ENCODE measurements at regions not wholly inside any gene's neighbourhood (a gene's known extent, or its start where the extent isn't known, plus 50 kb on each side); places are given as distances from the start of the nearest gene placed in this dataset.
"Not testable (repeated sequence)": the region's sequence is repeated elsewhere in the genome, so short reads cannot be mapped to it uniquely, and the experiment has no call there.

DNA sequence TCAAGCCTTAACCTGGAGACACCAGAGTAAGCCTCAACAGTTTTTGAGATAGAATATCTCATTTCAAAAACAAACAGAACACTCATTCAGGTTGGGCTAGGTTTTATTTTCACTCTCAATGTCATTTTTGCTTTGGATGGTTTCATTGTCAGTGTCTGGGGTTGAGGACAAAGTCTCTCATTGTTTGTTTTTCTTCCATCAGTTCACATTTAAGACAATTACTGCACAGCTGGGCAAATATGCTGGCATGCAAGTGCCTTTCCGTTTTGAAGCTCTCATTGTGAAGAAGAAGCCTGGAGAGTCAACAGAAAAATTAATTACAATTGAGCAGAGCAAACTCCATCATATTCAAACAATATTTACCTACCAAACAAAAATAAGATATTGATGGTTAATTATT lies 1050.0 kb downstream of the TBL1XR1 start:
- DNase-seq (ENCODE audit: low read depth in 1 of 2, low spot score in 1 of 2): peak in 1 of 2 experiments; percentile 68
- in situ Hi-C loops (cut with HindIII; ENCODE audit: low pct_unique_long_range_greater_than_20kb, low sequenced_read_pairs): no loop called here
- TF ChIP-seq JUND (IDR thresholded peaks at IDR 0.05; ENCODE audit: low read depth): no peak

GRCh38 chr3:176141837-176142236 lies 1055.4 kb downstream of the TBL1XR1 start:
- TF ChIP-seq JUND (IDR thresholded peaks at IDR 0.05; ENCODE audit: low read depth): no peak
- DNase-seq (ENCODE audit: low read depth in 1 of 2, low spot score in 1 of 2): no peak
- in situ Hi-C loops (cut with HindIII; ENCODE audit: low pct_unique_long_range_greater_than_20kb, low sequenced_read_pairs): no loop called here

GRCh38 chr3:176120507-176120906 lies 1076.8 kb downstream of the TBL1XR1 start:
- no peak for TF ChIP-seq JUND (IDR thresholded peaks at IDR 0.05; ENCODE audit: low read depth)
- DNase-seq (ENCODE audit: low read depth in 1 of 2, low spot score in 1 of 2): no peak
- in situ Hi-C loops (cut with HindIII; ENCODE audit: low pct_unique_long_range_greater_than_20kb, low sequenced_read_pairs): no loop called here

- no peak for DNase-seq (ENCODE audit: low read depth in 1 of 2, low spot score in 1 of 2)
- no peak for TF ChIP-seq JUND (IDR thresholded peaks at IDR 0.05; ENCODE audit: low read depth)
- in situ Hi-C loops (cut with HindIII; ENCODE audit: low pct_unique_long_range_greater_than_20kb, low sequenced_read_pairs): no loop called here
These were observed 1077.5 kb downstream of the TBL1XR1 start for GRCh38 chr3:176119826-176120225.

DNA sequence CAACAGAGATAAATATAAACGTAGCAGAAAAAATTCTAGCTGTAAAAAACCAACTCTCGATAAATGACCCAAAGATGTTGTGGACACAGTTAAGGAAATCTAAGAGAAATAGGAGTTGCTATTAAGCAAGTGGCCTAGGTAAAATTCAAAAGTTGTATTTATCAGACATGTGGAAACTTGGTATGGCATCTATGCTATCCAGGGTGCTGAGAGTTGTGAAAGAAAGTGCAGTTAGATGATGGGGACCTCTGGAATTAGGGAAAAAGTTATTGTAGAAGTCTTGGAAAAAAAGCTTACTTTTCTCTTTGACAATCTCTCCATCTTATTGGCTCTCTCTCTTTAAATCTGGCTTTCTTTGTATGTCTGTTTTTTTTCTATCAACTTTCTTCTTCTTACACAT lies 1090.9 kb downstream of the TBL1XR1 start:
- DNase-seq (ENCODE audit: low read depth in 1 of 2, low spot score in 1 of 2): peak in 1 of 2 experiments; percentile 20
- TF ChIP-seq JUND (IDR thresholded peaks at IDR 0.05; ENCODE audit: low read depth): no peak
- in situ Hi-C loops (cut with HindIII; ENCODE audit: low pct_unique_long_range_greater_than_20kb, low sequenced_read_pairs): no loop called here

- no peak for TF ChIP-seq JUND (IDR thresholded peaks at IDR 0.05; ENCODE audit: low read depth)
- in situ Hi-C loops (cut with HindIII; ENCODE audit: low pct_unique_long_range_greater_than_20kb, low sequenced_read_pairs): no loop called here
- peak in 1 of 2 experiments; percentile 60 for DNase-seq (ENCODE audit: low read depth in 1 of 2, low spot score in 1 of 2)
These were observed 1100.3 kb downstream of the TBL1XR1 start for GRCh38 chr3:176097027-176097426.

DNA sequence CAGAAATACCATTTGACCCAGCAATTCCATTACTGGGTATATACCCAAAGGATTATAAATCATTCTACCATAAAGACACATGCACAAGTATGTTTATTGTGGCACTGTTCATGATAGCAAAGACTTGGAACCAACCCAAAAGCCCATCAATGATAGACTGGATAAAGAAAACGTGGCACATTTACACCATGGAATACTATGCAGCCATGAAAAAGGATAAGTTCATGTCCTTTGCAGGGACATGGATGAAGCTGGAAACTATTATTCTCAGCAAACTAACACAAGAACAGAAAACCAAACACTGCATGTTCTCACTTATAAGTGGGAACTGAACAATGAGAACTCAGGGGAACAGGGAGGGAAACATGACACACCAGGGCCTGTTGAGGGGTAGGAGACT lies 1103.4 kb downstream of the TBL1XR1 start:
- in situ Hi-C loops (cut with HindIII; ENCODE audit: low pct_unique_long_range_greater_than_20kb, low sequenced_read_pairs); DNase-seq (ENCODE audit: low read depth in 1 of 2, low spot score in 1 of 2): not testable (repeated sequence)

- TF ChIP-seq JUND (IDR thresholded peaks at IDR 0.05; ENCODE audit: low read depth): no peak
- in situ Hi-C loops (cut with HindIII; ENCODE audit: low pct_unique_long_range_greater_than_20kb, low sequenced_read_pairs): no loop called here
- no peak for DNase-seq (ENCODE audit: low read depth in 1 of 2, low spot score in 1 of 2)
These were observed 1106.6 kb downstream of the TBL1XR1 start for GRCh38 chr3:176090727-176091126.

- in situ Hi-C loops (cut with HindIII; ENCODE audit: low pct_unique_long_range_greater_than_20kb, low sequenced_read_pairs): no loop called here
These were observed 1108.3 kb downstream of the TBL1XR1 start for GRCh38 chr3:176088962-176089383.

GRCh38 chr3:176087066-176087697 lies 1110.1 kb downstream of the TBL1XR1 start:
- in situ Hi-C loops (cut with HindIII; ENCODE audit: low pct_unique_long_range_greater_than_20kb, low sequenced_read_pairs): no loop called here
- DNase-seq (ENCODE audit: low read depth in 1 of 2, low spot score in 1 of 2): no peak
- TF ChIP-seq JUND (IDR thresholded peaks at IDR 0.05; ENCODE audit: low read depth): no peak

More at GRCh38 chr3:176088962-176089383, 1108.3 kb downstream of the TBL1XR1 start:
- TF ChIP-seq JUND (IDR thresholded peaks at IDR 0.05; ENCODE audit: low read depth): no peak
- DNase-seq (ENCODE audit: low read depth in 1 of 2, low spot score in 1 of 2): no peak

GRCh38 chr3:176079785-176080184 lies 1117.5 kb downstream of the TBL1XR1 start:
- no peak for DNase-seq (ENCODE audit: low read depth in 1 of 2, low spot score in 1 of 2)
- in situ Hi-C loops (cut with HindIII; ENCODE audit: low pct_unique_long_range_greater_than_20kb, low sequenced_read_pairs): no loop called here
- TF ChIP-seq JUND (IDR thresholded peaks at IDR 0.05; ENCODE audit: low read depth): no peak

- no peak for DNase-seq (ENCODE audit: low read depth in 1 of 2, low spot score in 1 of 2)
- TF ChIP-seq JUND (IDR thresholded peaks at IDR 0.05; ENCODE audit: low read depth): no peak
- in situ Hi-C loops (cut with HindIII; ENCODE audit: low pct_unique_long_range_greater_than_20kb, low sequenced_read_pairs): no loop called here
These were observed 1118.4 kb downstream of the TBL1XR1 start for GRCh38 chr3:176078906-176079305.

GRCh38 chr3:176075491-176075890 lies 1121.8 kb downstream of the TBL1XR1 start:
- in situ Hi-C loops (cut with HindIII; ENCODE audit: low pct_unique_long_range_greater_than_20kb, low sequenced_read_pairs): no loop called here
- TF ChIP-seq JUND (IDR thresholded peaks at IDR 0.05; ENCODE audit: low read depth): no peak
- DNase-seq (ENCODE audit: low read depth in 1 of 2, low spot score in 1 of 2): no peak

DNA sequence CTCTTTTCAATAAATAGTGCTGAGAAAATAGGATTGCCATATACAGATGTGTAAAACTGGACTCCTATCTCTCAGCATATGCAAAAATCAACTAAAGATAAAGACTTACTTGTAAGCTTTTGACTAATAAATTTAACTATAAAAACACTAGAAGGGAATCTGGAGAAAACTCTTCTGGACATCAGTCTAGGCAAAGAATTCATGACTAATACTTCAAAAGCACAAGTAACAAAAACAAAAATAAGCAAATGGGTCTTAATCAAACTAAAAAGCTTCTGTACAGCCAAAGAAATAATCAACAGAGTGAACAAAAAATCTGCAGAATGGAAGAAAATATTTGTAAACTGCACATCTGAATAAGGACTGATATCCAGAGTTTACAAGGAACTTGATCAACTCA lies 1122.2 kb downstream of the TBL1XR1 start:
- in situ Hi-C loops (cut with HindIII; ENCODE audit: low pct_unique_long_range_greater_than_20kb, low sequenced_read_pairs): no loop called here
- DNase-seq (ENCODE audit: low read depth in 1 of 2, low spot score in 1 of 2): no peak
- no peak for TF ChIP-seq JUND (IDR thresholded peaks at IDR 0.05; ENCODE audit: low read depth)
